HG03432 (cell line): ENCODE measurements at regions not wholly inside any gene's neighbourhood (a gene's known extent, or its start where the extent isn't known, plus 50 kb on each side); places are given as distances from the start of the nearest gene placed in this dataset.
"Not testable (repeated sequence)": the region's sequence is repeated elsewhere in the genome, so short reads cannot be mapped to it uniquely, and the experiment has no call there.

Experiments
- ATAC-seq: cut with Tn5 transposase; IDR thresholded peaks from one replicate; pipeline ENCODE4 v1.9.1; 2021; ENCODE audit warnings: mild to moderate bottlenecking, moderate library complexity; ENCODE audit not compliant: unreplicated experiment

GRCh38 chr1:120609015-120609573 lies 114.7 kb upstream of the NBPF26 start:
- not testable (repeated sequence) for ATAC-seq

GRCh38 chr1:120609834-120610233 lies 113.9 kb upstream of the NBPF26 start:
- ATAC-seq, result not testable (repeated sequence)

- ATAC-seq, result not testable (repeated sequence)
These were observed 108.7 kb upstream of the NBPF26 start for GRCh38 chr1:120614931-120615639.

- ATAC-seq, result not testable (repeated sequence)
These were observed 106.3 kb upstream of the NBPF26 start for GRCh38 chr1:120617493-120617892.

GRCh38 chr1:120619867-120620692 lies 103.7 kb upstream of the NBPF26 start:
- not testable (repeated sequence) for ATAC-seq

GRCh38 chr1:120620693-120620969 lies 103.1 kb upstream of the NBPF26 start:
- ATAC-seq, result not testable (repeated sequence)

GRCh38 chr1:120621278-120621677 lies 102.5 kb upstream of the NBPF26 start:
- ATAC-seq, result not testable (repeated sequence)

- not testable (repeated sequence) for ATAC-seq
These were observed 100.2 kb upstream of the NBPF26 start for GRCh38 chr1:120623539-120623938.

GRCh38 chr1:120624565-120625064 lies 99.1 kb upstream of the NBPF26 start:
- not testable (repeated sequence) for ATAC-seq

- not testable (repeated sequence) for ATAC-seq
These were observed 93.8 kb upstream of the NBPF26 start for GRCh38 chr1:120629832-120630455.

- ATAC-seq, result not testable (repeated sequence)
These were observed 88.6 kb upstream of the NBPF26 start for GRCh38 chr1:120634816-120635806.

GRCh38 chr1:120640261-120641013 lies 83.3 kb upstream of the NBPF26 start:
- ATAC-seq, result not testable (repeated sequence)

- ATAC-seq, result not testable (repeated sequence)
These were observed 82.8 kb upstream of the NBPF26 start for GRCh38 chr1:120641014-120641302.

GRCh38 chr1:120647182-120647581 lies 76.6 kb upstream of the NBPF26 start:
- ATAC-seq, result not testable (repeated sequence)

- not testable (repeated sequence) for ATAC-seq
These were observed 74.7 kb upstream of the NBPF26 start for GRCh38 chr1:120648915-120649623.

- ATAC-seq, result not testable (repeated sequence)
These were observed 74.0 kb upstream of the NBPF26 start for GRCh38 chr1:120649730-120650129.

- ATAC-seq, result not testable (repeated sequence)
These were observed 69.6 kb upstream of the NBPF26 start for GRCh38 chr1:120654114-120654513.

GRCh38 chr1:120655394-120655793 lies 68.4 kb upstream of the NBPF26 start:
- not testable (repeated sequence) for ATAC-seq

- not testable (repeated sequence) for ATAC-seq
These were observed 67.6 kb upstream of the NBPF26 start for GRCh38 chr1:120656116-120656515.
